Neural crest cell (in vitro differentiated cells): ENCODE measurements at regions not wholly inside any gene's neighbourhood (a gene's known extent, or its start where the extent isn't known, plus 50 kb on each side); places are given as distances from the start of the nearest gene placed in this dataset.

Experiments
- DNase-seq: peaks from one replicate; pipeline ENCODE4 v3.0.0; 2021; ENCODE audit warnings: low read depth, mixed read lengths, low spot score
- H3K27ac Mint-ChIP-seq: one replicate; pipeline ENCODE4 v1.8.0; 2021; ENCODE audit warnings: mild to moderate bottlenecking, mixed read lengths; ENCODE audit not compliant: unreplicated experiment
- H3K27me3 Mint-ChIP-seq: 2 replicates; pipeline ENCODE4 v1.8.0; 2021; ENCODE audit warnings: low read depth, mild to moderate bottlenecking, mixed read lengths
- H3K36me3 Mint-ChIP-seq: 2 replicates; pipeline ENCODE4 v1.8.0; 2021; ENCODE audit warnings: low read depth, mild to moderate bottlenecking, mixed read lengths
- H3K4me1 Mint-ChIP-seq: 2 replicates; pipeline ENCODE4 v1.8.0; 2021; ENCODE audit warnings: mixed read lengths
- H3K4me3 Mint-ChIP-seq: one replicate; pipeline ENCODE4 v1.8.0; 2021; ENCODE audit warnings: mild to moderate bottlenecking, mixed read lengths
- H3K9me3 Mint-ChIP-seq: 2 replicates; pipeline ENCODE4 v1.8.0; 2021; ENCODE audit warnings: mixed read lengths
- CTCF ChIP-seq: fragments of 200-600 bp; sonication (generic); conservative IDR thresholded peaks from 2 replicates; pipeline ENCODE4 v1.5.0; 2021; ENCODE audit warnings: antibody characterized with exemption, mild to moderate bottlenecking

- DNase-seq, result no peak
- H3K9me3 Mint-ChIP-seq, result peaks cover 5% of the 10 kb centered on the region
- peaks cover 15% of the 10 kb centered on the region for H3K4me1 Mint-ChIP-seq
- no peaks in the 10 kb centered on the region for H3K36me3 Mint-ChIP-seq
- no peak overlapping the region for H3K4me3 Mint-ChIP-seq
- TF ChIP-seq CTCF, result no peak
- peaks cover 45% of the 10 kb centered on the region for H3K27me3 Mint-ChIP-seq
- no peak overlapping the region for H3K27ac Mint-ChIP-seq
Observed at GRCh38 chr1:63068626-63069025, 253.7 kb upstream of the FOXD3 start.

- Mint-ChIP-seq H3K4me3 (no peak overlapping the region), H3K27ac (no peak overlapping the region), H3K4me1 (peaks cover 11% of the 10 kb centered on the region), H3K36me3 (no peaks in the 10 kb centered on the region), H3K27me3 (peaks cover 43% of the 10 kb centered on the region), H3K9me3 (peaks cover 3% of the 10 kb centered on the region)
- no peak for TF ChIP-seq CTCF
- DNase-seq, result no peak
Observed at GRCh38 chr1:63069214-63069613, 253.2 kb upstream of the FOXD3 start.

GRCh38 chr1:63073309-63074306 is 248.8 kb upstream of the FOXD3 start:
- no peaks in the 10 kb centered on the region for H3K36me3 Mint-ChIP-seq
- H3K4me3 Mint-ChIP-seq, result no peak overlapping the region
- H3K27me3 Mint-ChIP-seq, result peaks cover 58% of the 10 kb centered on the region
- DNase-seq, result no peak
- H3K4me1 Mint-ChIP-seq, result peaks cover 11% of the 10 kb centered on the region
- peaks cover 3% of the 10 kb centered on the region for H3K9me3 Mint-ChIP-seq
- no peak for TF ChIP-seq CTCF
- no peak overlapping the region for H3K27ac Mint-ChIP-seq

GRCh38 chr1:63074321-63074720 is 248.0 kb upstream of the FOXD3 start:
- Mint-ChIP-seq H3K4me1 (peaks cover 4% of the 10 kb centered on the region), H3K27ac (no peak overlapping the region), H3K36me3 (no peaks in the 10 kb centered on the region), H3K27me3 (peaks cover 58% of the 10 kb centered on the region), H3K9me3 (peaks cover 3% of the 10 kb centered on the region), H3K4me3 (no peak overlapping the region)
- DNase-seq, result no peak
- no peak for TF ChIP-seq CTCF

- DNase-seq, result no peak
- TF ChIP-seq CTCF, result no peak
- Mint-ChIP-seq H3K4me3 (no peak overlapping the region), H3K36me3 (no peaks in the 10 kb centered on the region), H3K27ac (peak overlapping the region; percentile 36), H3K27me3 (peaks cover 90% of the 10 kb centered on the region), H3K9me3 (no peaks in the 10 kb centered on the region), H3K4me1 (peaks cover 17% of the 10 kb centered on the region)
Observed at GRCh38 chr1:63082766-63083165, 239.6 kb upstream of the FOXD3 start.
